SH-SY5Y (cell line): ENCODE measurements at regions not wholly inside any gene's neighbourhood (a gene's known extent, or its start where the extent isn't known, plus 50 kb on each side); places are given as distances from the start of the nearest gene placed in this dataset.

Experiments
- GATA2 ChIP-seq: IDR thresholded peaks from 2 replicates; pipeline ENCODE4 v1.6.1; 2011; ENCODE audit warnings: mild to moderate bottlenecking, low read depth, low read length
- GATA3 ChIP-seq: IDR thresholded peaks from 2 replicates; pipeline ENCODE4 v1.6.1; 2011; ENCODE audit warnings: low read depth, mild to moderate bottlenecking, low read length, moderate library complexity

- TF ChIP-seq GATA2 (no peak), GATA3 (no peak)
Measured at GRCh38 chr5:130536691-130537090, 628.4 kb downstream of the HINT1 start.
